ENCODE measurements at regions not wholly inside any gene's neighbourhood (a gene's known extent, or its start where the extent isn't known, plus 50 kb on each side); places are given as distances from the start of the nearest gene placed in this dataset.

DNA sequence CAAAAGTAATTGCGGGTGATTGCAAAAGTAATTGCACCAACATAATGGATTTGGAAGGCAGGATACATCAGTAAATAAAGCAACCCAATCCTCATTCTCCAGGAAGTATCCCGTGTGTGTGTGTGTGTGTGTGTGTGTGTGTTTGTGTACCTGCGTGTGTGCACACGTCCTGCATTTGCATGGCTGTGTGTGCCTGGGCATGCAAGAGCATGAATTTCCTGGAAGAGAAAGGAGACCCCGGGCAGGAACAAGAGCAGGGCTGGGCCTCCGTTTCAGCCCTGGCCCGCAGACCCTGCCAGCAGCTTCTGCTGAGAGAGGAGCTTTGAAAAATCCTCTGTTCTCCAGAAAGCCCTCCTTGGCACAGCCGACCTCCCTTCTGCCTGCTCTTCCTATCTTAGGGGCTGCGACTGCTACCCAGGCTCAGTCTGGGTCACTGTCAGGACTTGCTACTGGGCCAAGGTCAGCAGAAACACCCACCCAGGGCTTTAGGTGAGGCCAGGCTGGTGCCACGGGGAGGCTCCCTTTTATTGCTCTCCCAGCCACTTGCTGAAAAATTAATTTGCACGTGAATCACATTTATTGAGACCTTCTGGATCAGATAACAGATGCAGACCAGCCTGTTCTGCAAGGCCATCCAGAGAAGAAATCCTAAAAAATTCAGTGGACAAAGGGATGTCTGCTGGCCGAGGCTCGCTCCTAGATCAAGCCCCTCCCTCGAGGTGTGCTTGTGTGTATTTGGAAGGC is 258.3 kb downstream of the ZNF536 start:
- POLR2A ChIA-PET (ENCODE audit: partially characterized antibody): no interaction called here
- FAIRE-seq (no peak), DNase-seq (ENCODE audit: low read depth in 1 of 2, low spot score in 2 of 2) (no peak)
- Histone ChIP-seq H3K14ac (ENCODE audit: insufficient read length) (no peak overlapping the region), H2BK15ac (ENCODE audit: low read length) (no peak overlapping the region), H3K23me2 (ENCODE audit: low read depth, low read length) (no peaks in the 10 kb centered on the region), H3K56ac (replicated peaks; ENCODE audit: insufficient read length, low read depth, low read length) (no peak overlapping the region), H3K4ac (replicated peaks; ENCODE audit: insufficient read length, low read depth, low read length) (no peak overlapping the region), H2BK20ac (ENCODE audit: low read length) (no peak overlapping the region), H3K79me2 (ENCODE audit: control insufficient read depth in 1 of 2, insufficient read depth in 2 of 2, low read length in 2 of 2) (no peaks in the 10 kb centered on the region), H3K79me1 (ENCODE audit: low read depth, low read length) (no peaks in the 10 kb centered on the region), H2BK12ac (ENCODE audit: low read depth, low read length) (no peak overlapping the region; the same call in 1 of the 2 replicates), H3K27me3 (replicated peaks in 1 of 4; ENCODE audit: control insufficient read depth in 3 of 4, extremely low read depth in 1 of 4, insufficient read depth in 3 of 4, low read length in 3 of 4) (no peaks in the 10 kb centered on the region), H4K8ac (ENCODE audit: extremely low read depth, insufficient read depth, low read length) (no peak overlapping the region; the same call in 1 of the 2 replicates), H4K5ac (ENCODE audit: insufficient read length, low read depth, low read length) (no peak overlapping the region), H3K18ac (ENCODE audit: extremely low read depth, low read length) (no peak overlapping the region), H4K20me1 (replicated peaks in 1 of 2; ENCODE audit: control insufficient read depth in 1 of 2, insufficient read depth in 2 of 2, low read length in 2 of 2) (no peaks in the 10 kb centered on the region), H4K91ac (replicated peaks; ENCODE audit: insufficient read length, low read length) (no peak overlapping the region), H2AK5ac (ENCODE audit: low read depth, low read length) (0 out of 2 replicates have a peak overlapping the region, but pooled peaks have one; percentile 24), H2AFZ (ENCODE audit: low read length) (no peak overlapping the region), H2BK120ac (replicated peaks; ENCODE audit: low read depth, low read length) (no peak overlapping the region), H3K27ac (ENCODE audit: low read depth, low read length) (no peak overlapping the region), H3K4me3 (ENCODE audit: extremely low read depth in 1 of 4, insufficient read depth in 2 of 4, low read depth in 3 of 4, low read length in 4 of 4) (no peak overlapping the region), H3K9me3 (ENCODE audit: insufficient read depth in 2 of 2, low read depth in 1 of 2, low read length in 1 of 2) (no peaks in the 10 kb centered on the region), H3K4me1 (replicated peaks in 1 of 4; ENCODE audit: control insufficient read depth in 3 of 4, insufficient read depth in 4 of 4, low read length in 3 of 4) (peaks cover 0 to 5% (median 0%) of the 10 kb centered on the region in 4 experiments; a peak in 3 of 7 replicates), H3K4me2 (ENCODE audit: insufficient read depth in 1 of 2, low read depth in 2 of 2, low read length in 2 of 2) (no peak overlapping the region), H2BK5ac (ENCODE audit: low read depth, low read length) (no peak overlapping the region), H3K23ac (ENCODE audit: insufficient read length) (no peak overlapping the region), H3K36me3 (ENCODE audit: control insufficient read depth in 2 of 4, insufficient read depth in 4 of 4, low read length in 3 of 4) (no peaks in the 10 kb centered on the region), H3K9ac (replicated peaks in 1 of 4; ENCODE audit: extremely low read depth in 1 of 4, low read depth in 3 of 4, low read length in 3 of 4) (no peak overlapping the region)
- CTCF ChIA-PET (ENCODE audit: partially characterized antibody): interaction anchor here (0.6 to 1.9 kb wide), 2 partner anchors 36 to 566 kb away, joined by 3 to 4 read pairs; no protein-coding TSS in a partner anchor
- WGBS, 2 experiments (ENCODE audit: extremely low coverage in 1 of 2, insufficient coverage in 1 of 2, insufficient read length in 1 of 2, insufficient replicate concordance in 2 of 2, low coverage in 1 of 2, low lambda C conversion rate in 2 of 2, missing lambda C conversion rate in 1 of 2): 84% methylated on average over 14 of the region's 14 CpGs; no CpG with 5 or more reads in 1 of the 2 experiments
- no peak for TF ChIP-seq RXRA (IDR thresholded peaks at IDR 0.05; ENCODE audit: insufficient read depth, low read depth, low read length)
- TF ChIP-seq RNF2 (IDR thresholded peaks at IDR 0.05; ENCODE audit: borderline replicate concordance, low read depth, low read length, missing control alignments, poor library complexity, severe bottlenecking): no peak
- TF ChIP-seq CREB1 (IDR thresholded peaks at IDR 0.05): no peak
- TF ChIP-seq MAFK (IDR thresholded peaks at IDR 0.05; ENCODE audit: low read depth, low read length): no peak
- no peak for TF ChIP-seq SUZ12 (IDR thresholded peaks at IDR 0.05; ENCODE audit: low read length)
- TF ChIP-seq, protein P1, sequence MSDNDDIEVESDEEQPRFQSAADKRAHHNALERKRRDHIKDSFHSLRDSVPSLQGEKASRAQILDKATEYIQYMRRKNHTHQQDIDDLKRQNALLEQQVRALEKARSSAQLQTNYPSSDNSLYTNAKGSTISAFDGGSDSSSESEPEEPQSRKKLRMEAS (IDR thresholded peaks at IDR 0.05): no peak
- no peak for TF ChIP-seq TAF1 (IDR thresholded peaks at IDR 0.05; ENCODE audit: low read depth, low read length)
- no peak for TF ChIP-seq JUN (IDR thresholded peaks at IDR 0.05; ENCODE audit: low read depth, low read length)
